GM12872 (cell line): ENCODE measurements at regions not wholly inside any gene's neighbourhood (a gene's known extent, or its start where the extent isn't known, plus 50 kb on each side); places are given as distances from the start of the nearest gene placed in this dataset.

Experiments used
- TF ChIP-seq, protein P1 (sequence below): IDR thresholded peaks from 3 replicates; pipeline ENCODE4 v1.5.1; 2011; ENCODE audit warnings: low read depth, mild to moderate bottlenecking, low read length, moderate library complexity; ENCODE audit not compliant: insufficient read depth

- TF ChIP-seq, protein P1, sequence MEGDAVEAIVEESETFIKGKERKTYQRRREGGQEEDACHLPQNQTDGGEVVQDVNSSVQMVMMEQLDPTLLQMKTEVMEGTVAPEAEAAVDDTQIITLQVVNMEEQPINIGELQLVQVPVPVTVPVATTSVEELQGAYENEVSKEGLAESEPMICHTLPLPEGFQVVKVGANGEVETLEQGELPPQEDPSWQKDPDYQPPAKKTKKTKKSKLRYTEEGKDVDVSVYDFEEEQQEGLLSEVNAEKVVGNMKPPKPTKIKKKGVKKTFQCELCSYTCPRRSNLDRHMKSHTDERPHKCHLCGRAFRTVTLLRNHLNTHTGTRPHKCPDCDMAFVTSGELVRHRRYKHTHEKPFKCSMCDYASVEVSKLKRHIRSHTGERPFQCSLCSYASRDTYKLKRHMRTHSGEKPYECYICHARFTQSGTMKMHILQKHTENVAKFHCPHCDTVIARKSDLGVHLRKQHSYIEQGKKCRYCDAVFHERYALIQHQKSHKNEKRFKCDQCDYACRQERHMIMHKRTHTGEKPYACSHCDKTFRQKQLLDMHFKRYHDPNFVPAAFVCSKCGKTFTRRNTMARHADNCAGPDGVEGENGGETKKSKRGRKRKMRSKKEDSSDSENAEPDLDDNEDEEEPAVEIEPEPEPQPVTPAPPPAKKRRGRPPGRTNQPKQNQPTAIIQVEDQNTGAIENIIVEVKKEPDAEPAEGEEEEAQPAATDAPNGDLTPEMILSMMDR: no peak
Measured at GRCh38 chr2:121030523-121030922, 254.5 kb downstream of the TFCP2L1 start.

DNA sequence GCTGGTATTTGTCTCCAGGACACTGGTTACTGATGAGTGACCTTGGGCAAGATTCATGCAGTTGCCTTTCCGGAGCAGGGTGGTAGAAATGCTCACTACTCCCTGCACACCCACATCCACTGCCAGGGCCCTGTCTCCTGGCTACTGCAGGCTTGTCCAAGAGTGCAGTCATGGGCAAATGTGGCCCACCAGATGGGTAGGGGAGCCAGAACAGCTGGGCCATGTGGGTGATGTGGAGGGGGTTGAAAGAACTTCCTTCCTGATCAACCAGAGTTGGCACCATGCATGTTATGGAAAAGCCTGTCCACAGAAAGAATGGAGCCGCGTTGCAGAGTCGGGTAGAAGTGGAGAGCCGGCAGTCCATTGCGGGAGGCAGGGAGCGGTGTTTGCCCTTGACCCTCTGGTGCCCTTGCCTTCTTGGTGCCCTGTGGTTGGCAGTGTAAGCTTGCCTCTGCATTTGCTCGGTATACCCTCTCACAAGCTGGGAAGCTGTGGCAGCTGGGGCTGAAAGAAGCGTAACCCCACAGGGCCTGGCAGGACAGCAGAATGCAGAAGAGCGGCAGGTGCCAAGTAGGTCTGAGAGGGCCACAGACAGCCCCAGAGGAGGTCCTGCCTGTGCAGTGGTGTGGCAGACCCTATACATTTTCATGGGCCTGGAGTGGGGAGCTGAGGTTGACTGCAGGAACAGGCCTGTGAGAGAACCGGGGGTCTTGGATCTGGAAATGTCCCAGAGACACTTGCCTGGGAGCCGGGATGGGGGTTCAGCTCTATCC, 253.2 kb downstream of the TFCP2L1 start:
- TF ChIP-seq, protein P1: no peak

GRCh38 chr2:121033461-121033996, 251.5 kb downstream of the TFCP2L1 start:
- TF ChIP-seq, protein P1: no peak

DNA sequence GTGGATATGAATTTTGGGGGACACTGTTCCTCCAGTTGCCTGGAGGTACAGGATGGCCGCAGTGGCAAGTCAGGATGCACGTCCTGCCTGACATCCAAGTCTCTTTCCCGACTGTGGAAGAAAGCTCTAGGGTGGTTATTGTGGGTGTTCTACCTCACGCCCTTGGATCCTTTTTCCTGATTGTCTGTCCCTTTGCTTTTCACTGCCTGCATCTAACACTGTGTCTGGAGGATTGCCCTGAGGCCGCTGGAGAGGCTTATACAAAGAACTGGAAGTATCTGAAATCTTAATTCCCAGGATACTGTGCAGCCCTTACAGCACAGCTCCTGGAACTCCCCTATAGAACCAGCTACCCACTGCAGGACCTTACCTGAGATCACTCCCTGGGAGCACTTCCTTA, 250.5 kb downstream of the TFCP2L1 start:
- TF ChIP-seq, protein P1: no peak

GRCh38 chr2:121036226-121036692, 248.7 kb downstream of the TFCP2L1 start:
- TF ChIP-seq, protein P1: no peak

DNA sequence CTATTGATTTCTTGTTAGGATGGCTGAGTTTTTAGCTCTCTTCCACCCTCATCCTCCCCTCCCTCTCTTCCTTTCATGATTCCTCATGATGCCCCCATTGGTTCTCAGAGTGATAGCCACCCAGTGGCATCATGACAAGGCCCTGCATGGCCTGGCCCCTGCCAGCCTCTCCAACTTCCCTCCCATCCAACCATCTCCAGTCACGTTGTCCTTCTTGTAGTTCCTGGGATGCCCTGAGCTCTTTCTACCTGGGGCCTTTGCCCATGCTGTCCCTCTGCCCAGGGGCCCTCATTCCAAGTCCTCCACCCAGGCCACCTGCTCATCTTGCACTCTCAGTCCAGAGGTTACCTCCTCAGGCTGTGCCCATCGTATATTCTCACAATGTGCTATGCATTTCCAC, 247.5 kb downstream of the TFCP2L1 start:
- TF ChIP-seq, protein P1: no peak

- TF ChIP-seq, protein P1: no peak
Measured at GRCh38 chr2:121038031-121038430, 247.0 kb downstream of the TFCP2L1 start.
